ENCODE measurements at regions not wholly inside any gene's neighbourhood (a gene's known extent, or its start where the extent isn't known, plus 50 kb on each side); places are given as distances from the start of the nearest gene placed in this dataset.

GRCh38 chrX:5780821-5781220 lies 447.8 kb downstream of the NLGN4X start:
- no peak for DNase-seq (ENCODE audit: low read depth, low spot score)
- H3K36me3 ChIP-seq (ENCODE audit: insufficient read depth, insufficient read length, low read length) = no peaks in the 10 kb centered on the region
- no peak overlapping the region for H3K4me3 ChIP-seq (ENCODE audit: insufficient read length, low read depth)
- no peaks in the 10 kb centered on the region for H3K9me3 ChIP-seq (ENCODE audit: insufficient read depth, low read length)
- no peaks in the 10 kb centered on the region for H3K4me1 ChIP-seq (ENCODE audit: insufficient read depth, insufficient read length)
- no peak for TF ChIP-seq SUZ12 (IDR thresholded peaks at IDR 0.05; ENCODE audit: extremely low read depth, insufficient read depth, insufficient read length)
- no peak for TF ChIP-seq ZNF274 (IDR thresholded peaks at IDR 0.05; ENCODE audit: low read depth, low read length)
- TF ChIP-seq YY1 (IDR thresholded peaks at IDR 0.05; ENCODE audit: insufficient read depth, insufficient read length) = no peak
- H3K27me3 ChIP-seq (ENCODE audit: insufficient read depth, insufficient read length) = no peaks in the 10 kb centered on the region
- no peak overlapping the region for H3K9ac ChIP-seq (ENCODE audit: insufficient read length, low read depth)

GRCh38 chrX:5775846-5776430 lies 452.7 kb downstream of the NLGN4X start:
- H3K36me3 ChIP-seq (ENCODE audit: insufficient read depth, insufficient read length, low read length) = no peaks in the 10 kb centered on the region
- H3K9me3 ChIP-seq (ENCODE audit: insufficient read depth, low read length) = no peaks in the 10 kb centered on the region
- H3K4me3 ChIP-seq (ENCODE audit: insufficient read length, low read depth) = no peak overlapping the region
- H3K27me3 ChIP-seq (ENCODE audit: insufficient read depth, insufficient read length) = no peaks in the 10 kb centered on the region
- H3K4me1 ChIP-seq (ENCODE audit: insufficient read depth, insufficient read length) = no peaks in the 10 kb centered on the region
- no peak for TF ChIP-seq YY1 (IDR thresholded peaks at IDR 0.05; ENCODE audit: insufficient read depth, insufficient read length)
- no peak for TF ChIP-seq ZNF274 (IDR thresholded peaks at IDR 0.05; ENCODE audit: low read depth, low read length)
- no peak for TF ChIP-seq SUZ12 (IDR thresholded peaks at IDR 0.05; ENCODE audit: extremely low read depth, insufficient read depth, insufficient read length)
- H3K9ac ChIP-seq (ENCODE audit: insufficient read length, low read depth) = no peak overlapping the region
- DNase-seq (ENCODE audit: low read depth, low spot score) = no peak

- H3K4me3 ChIP-seq (ENCODE audit: insufficient read length, low read depth) = no peak overlapping the region
- H3K4me1 ChIP-seq (ENCODE audit: insufficient read depth, insufficient read length) = no peaks in the 10 kb centered on the region
- no peaks in the 10 kb centered on the region for H3K27me3 ChIP-seq (ENCODE audit: insufficient read depth, insufficient read length)
- no peaks in the 10 kb centered on the region for H3K36me3 ChIP-seq (ENCODE audit: insufficient read depth, insufficient read length, low read length)
- no peak overlapping the region for H3K9ac ChIP-seq (ENCODE audit: insufficient read length, low read depth)
- H3K9me3 ChIP-seq (ENCODE audit: insufficient read depth, low read length) = no peaks in the 10 kb centered on the region
- no peak for DNase-seq (ENCODE audit: low read depth, low spot score)
- TF ChIP-seq SUZ12 (IDR thresholded peaks at IDR 0.05; ENCODE audit: extremely low read depth, insufficient read depth, insufficient read length) (no peak), YY1 (IDR thresholded peaks at IDR 0.05; ENCODE audit: insufficient read depth, insufficient read length) (no peak), ZNF274 (IDR thresholded peaks at IDR 0.05; ENCODE audit: low read depth, low read length) (no peak)
These were observed 454.2 kb downstream of the NLGN4X start for GRCh38 chrX:5774446-5774845.

- no peaks in the 10 kb centered on the region for H3K27me3 ChIP-seq (ENCODE audit: insufficient read depth, insufficient read length)
These were observed 457.2 kb downstream of the NLGN4X start for GRCh38 chrX:5771441-5771840.

GRCh38 chrX:5756616-5757015 lies 472.1 kb downstream of the NLGN4X start:
- Histone ChIP-seq H3K36me3 (ENCODE audit: insufficient read depth, insufficient read length, low read length) (no peaks in the 10 kb centered on the region), H3K9ac (ENCODE audit: insufficient read length, low read depth) (no peak overlapping the region), H3K27me3 (ENCODE audit: insufficient read depth, insufficient read length) (no peaks in the 10 kb centered on the region), H3K4me3 (ENCODE audit: insufficient read length, low read depth) (no peak overlapping the region), H3K9me3 (ENCODE audit: insufficient read depth, low read length) (no peaks in the 10 kb centered on the region), H3K4me1 (ENCODE audit: insufficient read depth, insufficient read length) (no peaks in the 10 kb centered on the region)
- DNase-seq (ENCODE audit: low read depth, low spot score) = no peak
- no peak for TF ChIP-seq YY1 (IDR thresholded peaks at IDR 0.05; ENCODE audit: insufficient read depth, insufficient read length)
- no peak for TF ChIP-seq ZNF274 (IDR thresholded peaks at IDR 0.05; ENCODE audit: low read depth, low read length)
- no peak for TF ChIP-seq SUZ12 (IDR thresholded peaks at IDR 0.05; ENCODE audit: extremely low read depth, insufficient read depth, insufficient read length)

More at GRCh38 chrX:5771441-5771840, 457.2 kb downstream of the NLGN4X start:
- Histone ChIP-seq H3K9me3 (ENCODE audit: insufficient read depth, low read length) (no peaks in the 10 kb centered on the region), H3K36me3 (ENCODE audit: insufficient read depth, insufficient read length, low read length) (no peaks in the 10 kb centered on the region), H3K4me3 (ENCODE audit: insufficient read length, low read depth) (no peak overlapping the region), H3K9ac (ENCODE audit: insufficient read length, low read depth) (no peak overlapping the region), H3K4me1 (ENCODE audit: insufficient read depth, insufficient read length) (no peaks in the 10 kb centered on the region)
- no peak for DNase-seq (ENCODE audit: low read depth, low spot score)
- TF ChIP-seq YY1 (IDR thresholded peaks at IDR 0.05; ENCODE audit: insufficient read depth, insufficient read length) (no peak), SUZ12 (IDR thresholded peaks at IDR 0.05; ENCODE audit: extremely low read depth, insufficient read depth, insufficient read length) (no peak), ZNF274 (IDR thresholded peaks at IDR 0.05; ENCODE audit: low read depth, low read length) (no peak)

GRCh38 chrX:5753291-5753690 lies 475.4 kb downstream of the NLGN4X start:
- Histone ChIP-seq H3K9me3 (ENCODE audit: insufficient read depth, low read length) (no peaks in the 10 kb centered on the region), H3K4me1 (ENCODE audit: insufficient read depth, insufficient read length) (no peaks in the 10 kb centered on the region), H3K36me3 (ENCODE audit: insufficient read depth, insufficient read length, low read length) (no peaks in the 10 kb centered on the region), H3K27me3 (ENCODE audit: insufficient read depth, insufficient read length) (no peaks in the 10 kb centered on the region), H3K4me3 (ENCODE audit: insufficient read length, low read depth) (no peak overlapping the region), H3K9ac (ENCODE audit: insufficient read length, low read depth) (no peak overlapping the region)
- no peak for DNase-seq (ENCODE audit: low read depth, low spot score)
- TF ChIP-seq YY1 (IDR thresholded peaks at IDR 0.05; ENCODE audit: insufficient read depth, insufficient read length) (no peak), ZNF274 (IDR thresholded peaks at IDR 0.05; ENCODE audit: low read depth, low read length) (no peak), SUZ12 (IDR thresholded peaks at IDR 0.05; ENCODE audit: extremely low read depth, insufficient read depth, insufficient read length) (no peak)

GRCh38 chrX:5752831-5753230 lies 475.8 kb downstream of the NLGN4X start:
- Histone ChIP-seq H3K9ac (ENCODE audit: insufficient read length, low read depth) (no peak overlapping the region), H3K4me1 (ENCODE audit: insufficient read depth, insufficient read length) (no peaks in the 10 kb centered on the region), H3K36me3 (ENCODE audit: insufficient read depth, insufficient read length, low read length) (no peaks in the 10 kb centered on the region), H3K9me3 (ENCODE audit: insufficient read depth, low read length) (no peaks in the 10 kb centered on the region), H3K27me3 (ENCODE audit: insufficient read depth, insufficient read length) (no peaks in the 10 kb centered on the region), H3K4me3 (ENCODE audit: insufficient read length, low read depth) (no peak overlapping the region)
- no peak for TF ChIP-seq SUZ12 (IDR thresholded peaks at IDR 0.05; ENCODE audit: extremely low read depth, insufficient read depth, insufficient read length)
- no peak for TF ChIP-seq ZNF274 (IDR thresholded peaks at IDR 0.05; ENCODE audit: low read depth, low read length)
- TF ChIP-seq YY1 (IDR thresholded peaks at IDR 0.05; ENCODE audit: insufficient read depth, insufficient read length) = no peak
- no peak for DNase-seq (ENCODE audit: low read depth, low spot score)

Measured in NT2/D1 (cell line).